Astrocyte (in vitro differentiated cells and primary cell): ENCODE measurements at regions not wholly inside any gene's neighbourhood (a gene's known extent, or its start where the extent isn't known, plus 50 kb on each side); places are given as distances from the start of the nearest gene placed in this dataset.

Source experiments
- EZH2 ChIP-seq: IDR thresholded peaks from 2 replicates; pipeline ENCODE4 v1.6.1; 2012; ENCODE audit warnings: mild to moderate bottlenecking, low read length, inconsistent platforms; ENCODE audit not compliant: insufficient read depth
- TF ChIP-seq, protein P1 (sequence below): IDR thresholded peaks from 2 replicates; pipeline ENCODE4 v1.5.1; 2011; ENCODE audit warnings: low read depth, mild to moderate bottlenecking, inconsistent platforms, low read length, moderate library complexity; ENCODE audit not compliant: insufficient read depth

DNA sequence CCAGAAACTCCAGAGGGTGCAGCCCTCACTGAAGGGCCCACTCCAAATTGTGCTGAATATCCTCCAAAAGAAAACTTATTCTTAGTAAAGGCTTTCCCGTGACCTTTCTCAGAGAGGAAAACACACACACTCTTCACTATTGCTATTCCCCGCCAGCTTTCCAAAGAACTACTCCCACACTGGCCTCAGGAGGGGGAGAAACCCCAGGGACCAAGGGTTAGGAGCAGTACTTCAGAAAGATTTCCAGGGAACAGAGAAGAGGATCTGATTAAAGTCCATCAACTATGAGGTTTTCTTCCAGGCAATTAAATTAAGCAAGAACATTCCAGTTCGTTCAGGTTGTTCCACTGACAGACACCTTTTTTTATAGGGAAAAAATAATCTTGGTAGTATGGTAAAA is 150.2 kb downstream of the TTC32 start:
- TF ChIP-seq, protein P1, sequence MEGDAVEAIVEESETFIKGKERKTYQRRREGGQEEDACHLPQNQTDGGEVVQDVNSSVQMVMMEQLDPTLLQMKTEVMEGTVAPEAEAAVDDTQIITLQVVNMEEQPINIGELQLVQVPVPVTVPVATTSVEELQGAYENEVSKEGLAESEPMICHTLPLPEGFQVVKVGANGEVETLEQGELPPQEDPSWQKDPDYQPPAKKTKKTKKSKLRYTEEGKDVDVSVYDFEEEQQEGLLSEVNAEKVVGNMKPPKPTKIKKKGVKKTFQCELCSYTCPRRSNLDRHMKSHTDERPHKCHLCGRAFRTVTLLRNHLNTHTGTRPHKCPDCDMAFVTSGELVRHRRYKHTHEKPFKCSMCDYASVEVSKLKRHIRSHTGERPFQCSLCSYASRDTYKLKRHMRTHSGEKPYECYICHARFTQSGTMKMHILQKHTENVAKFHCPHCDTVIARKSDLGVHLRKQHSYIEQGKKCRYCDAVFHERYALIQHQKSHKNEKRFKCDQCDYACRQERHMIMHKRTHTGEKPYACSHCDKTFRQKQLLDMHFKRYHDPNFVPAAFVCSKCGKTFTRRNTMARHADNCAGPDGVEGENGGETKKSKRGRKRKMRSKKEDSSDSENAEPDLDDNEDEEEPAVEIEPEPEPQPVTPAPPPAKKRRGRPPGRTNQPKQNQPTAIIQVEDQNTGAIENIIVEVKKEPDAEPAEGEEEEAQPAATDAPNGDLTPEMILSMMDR: no peak
- TF ChIP-seq EZH2: no peak
